GM12801 (cell line): ENCODE measurements at regions not wholly inside any gene's neighbourhood (a gene's known extent, or its start where the extent isn't known, plus 50 kb on each side); places are given as distances from the start of the nearest gene placed in this dataset.

Source experiments
- CTCF ChIP-seq: IDR thresholded peaks from one replicate; pipeline ENCODE4 v1.5.1; 2011; ENCODE audit warnings: control low read depth; ENCODE audit not compliant: insufficient read length; ENCODE audit errors: extremely low read depth

GRCh38 chr14:87838931-87839330 lies 154.1 kb downstream of the GALC start:
- no peak for TF ChIP-seq CTCF

GRCh38 chr14:87837296-87837695 lies 155.7 kb downstream of the GALC start:
- TF ChIP-seq CTCF: no peak

GRCh38 chr14:87834594-87834993 lies 158.4 kb downstream of the GALC start:
- TF ChIP-seq CTCF: no peak

GRCh38 chr14:87833026-87833425 lies 160.0 kb downstream of the GALC start:
- TF ChIP-seq CTCF: no peak

- TF ChIP-seq CTCF: no peak
Measured at GRCh38 chr14:87830443-87831096, 162.4 kb downstream of the GALC start.

GRCh38 chr14:87829543-87829942 lies 163.4 kb downstream of the GALC start:
- TF ChIP-seq CTCF: no peak

GRCh38 chr14:87824266-87824665 lies 168.7 kb downstream of the GALC start:
- no peak for TF ChIP-seq CTCF
